PFSK-1 (cell line): ENCODE measurements at regions not wholly inside any gene's neighbourhood (a gene's known extent, or its start where the extent isn't known, plus 50 kb on each side); places are given as distances from the start of the nearest gene placed in this dataset.

Experiments used
- FOXP2 ChIP-seq: optimal IDR thresholded peaks from 2 replicates; pipeline ENCODE3; 2011; ENCODE audit warnings: borderline replicate concordance, control low read depth, inconsistent platforms; ENCODE audit not compliant: insufficient read depth; ENCODE audit errors: extremely low read length, extremely low read depth
- POLR2AphosphoS5 ChIP-seq: IDR thresholded peaks from 2 replicates; pipeline ENCODE4 v1.6.1; 2012; ENCODE audit warnings: low read depth, mild to moderate bottlenecking, control low read depth, low read length, moderate library complexity
- REST ChIP-seq, 2 experiments: IDR thresholded peaks; 2 replicates each; pipeline versions ENCODE4 v1.6.1 to v1.8.0; 2011 to 2012; ENCODE audit warnings: low read depth in 2 of 2, low read length in 2 of 2, control low read depth in 1 of 2, inconsistent platforms in 1 of 2, mild to moderate bottlenecking in 1 of 2, moderate library complexity in 1 of 2; ENCODE audit not compliant: insufficient read depth in 1 of 2
- SIN3A ChIP-seq: IDR thresholded peaks from 2 replicates; pipeline ENCODE4 v1.6.1; 2012; ENCODE audit warnings: mild to moderate bottlenecking, low read length, moderate library complexity, borderline replicate concordance; ENCODE audit not compliant: insufficient read depth
- TAF1 ChIP-seq: IDR thresholded peaks from 2 replicates; pipeline ENCODE4 v1.6.1; 2012; ENCODE audit warnings: low read length, control low read depth, borderline replicate concordance; ENCODE audit not compliant: insufficient read depth

GRCh38 chr20:51275826-51276225 is 252.9 kb upstream of the KCNG1 start:
- TF ChIP-seq REST (IDR thresholded peaks at IDR 0.05; ENCODE audit: insufficient read depth in 1 of 2, low read depth in 2 of 2, low read length in 2 of 2) (no peak), SIN3A (no peak), POLR2AphosphoS5 (no peak), TAF1 (no peak), FOXP2 (no peak)

- TF ChIP-seq FOXP2 (no peak), REST (IDR thresholded peaks at IDR 0.05; ENCODE audit: insufficient read depth in 1 of 2, low read depth in 2 of 2, low read length in 2 of 2) (no peak), SIN3A (no peak)
Measured at GRCh38 chr20:51275181-51275580, 252.3 kb upstream of the KCNG1 start.

GRCh38 chr20:51272401-51272800 is 249.5 kb upstream of the KCNG1 start:
- TF ChIP-seq REST (IDR thresholded peaks at IDR 0.05; ENCODE audit: insufficient read depth in 1 of 2, low read depth in 2 of 2, low read length in 2 of 2): no peak
- no peak for TF ChIP-seq FOXP2
- TF ChIP-seq TAF1: no peak
- no peak for TF ChIP-seq SIN3A
- no peak for TF ChIP-seq POLR2AphosphoS5

- TF ChIP-seq REST (IDR thresholded peaks at IDR 0.05; ENCODE audit: insufficient read depth in 1 of 2, low read depth in 2 of 2, low read length in 2 of 2) (no peak), SIN3A (no peak), FOXP2 (no peak), TAF1 (no peak), POLR2AphosphoS5 (no peak)
Measured at GRCh38 chr20:51271931-51272330, 249.0 kb upstream of the KCNG1 start.

GRCh38 chr20:51269671-51270070 is 246.8 kb upstream of the KCNG1 start:
- TF ChIP-seq POLR2AphosphoS5: no peak
- no peak for TF ChIP-seq TAF1
- TF ChIP-seq SIN3A: no peak
- TF ChIP-seq FOXP2: no peak
- no peak for TF ChIP-seq REST (IDR thresholded peaks at IDR 0.05; ENCODE audit: insufficient read depth in 1 of 2, low read depth in 2 of 2, low read length in 2 of 2)
